BE2C (cell line): ENCODE measurements at regions not wholly inside any gene's neighbourhood (a gene's known extent, or its start where the extent isn't known, plus 50 kb on each side); places are given as distances from the start of the nearest gene placed in this dataset.
"Not testable (repeated sequence)": the region's sequence is repeated elsewhere in the genome, so short reads cannot be mapped to it uniquely, and the experiment has no call there.

Experiments
- DNase-seq: peaks from one replicate; pipeline ENCODE4 v3.0.0-alpha.2; 2020
- H3K27me3 ChIP-seq: fragments of 250-450 bp; sonication (Bioruptor Pico); 2 replicates; pipeline ENCODE4 v1.5.1; 2020; ENCODE audit warnings: mild to moderate bottlenecking
- H3K36me3 ChIP-seq: fragments of 250-450 bp; sonication (Bioruptor Pico); 2 replicates; pipeline ENCODE4 v1.5.1; 2020; ENCODE audit warnings: mild to moderate bottlenecking
- H3K4me1 ChIP-seq: fragments of 250-450 bp; sonication (Bioruptor Pico); 2 replicates; pipeline ENCODE4 v1.5.1; 2020
- H3K4me3 ChIP-seq: 2 replicates; pipeline ENCODE4 v1.5.1; 2011; ENCODE audit warnings: low read depth, low read length
- H3K9me3 ChIP-seq: fragments of 250-450 bp; sonication (Bioruptor Pico); 2 replicates; pipeline ENCODE4 v1.5.1; 2020
- CTCF ChIP-seq: IDR thresholded peaks from 2 replicates; pipeline ENCODE4 v1.5.1; 2012; ENCODE audit warnings: mild to moderate bottlenecking, low read depth, low read length

- Histone ChIP-seq H3K4me1 (0 out of 2 replicates have a peak, but pooled peaks cover 4% of the 10 kb centered on the region), H3K27me3 (no peaks in the 10 kb centered on the region), H3K36me3 (no peaks in the 10 kb centered on the region), H3K4me3 (no peak overlapping the region), H3K9me3 (no peaks in the 10 kb centered on the region; the same call in 1 of the 2 replicates)
- DNase-seq: no peak
- no peak for TF ChIP-seq CTCF
These were observed 573.7 kb downstream of the TBL1XR1 start for GRCh38 chr3:176623468-176624150.

GRCh38 chr3:176619833-176620232, 577.4 kb downstream of the TBL1XR1 start:
- Histone ChIP-seq H3K27me3 (no peaks in the 10 kb centered on the region), H3K4me1 (0 out of 2 replicates have a peak, but pooled peaks cover 4% of the 10 kb centered on the region), H3K4me3 (no peak overlapping the region), H3K9me3 (no peaks in the 10 kb centered on the region), H3K36me3 (no peaks in the 10 kb centered on the region)
- no peak for DNase-seq
- no peak for TF ChIP-seq CTCF

GRCh38 chr3:176615826-176616225, 581.5 kb downstream of the TBL1XR1 start:
- Histone ChIP-seq H3K9me3 (no peaks in the 10 kb centered on the region), H3K36me3 (no peaks in the 10 kb centered on the region), H3K4me1 (no peaks in the 10 kb centered on the region), H3K4me3 (no peak overlapping the region), H3K27me3 (no peaks in the 10 kb centered on the region)
- TF ChIP-seq CTCF: no peak
- no peak for DNase-seq

- no peak for TF ChIP-seq CTCF
- no peaks in the 10 kb centered on the region for H3K9me3 ChIP-seq
- no peak for DNase-seq
These were observed 585.6 kb downstream of the TBL1XR1 start for GRCh38 chr3:176611703-176612102.

GRCh38 chr3:176609361-176609760, 587.9 kb downstream of the TBL1XR1 start:
- H3K36me3 ChIP-seq: no peaks in the 10 kb centered on the region
- no peaks in the 10 kb centered on the region for H3K27me3 ChIP-seq
- no peaks in the 10 kb centered on the region for H3K9me3 ChIP-seq
- TF ChIP-seq CTCF: no peak
- H3K4me1 ChIP-seq: no peaks in the 10 kb centered on the region
- H3K4me3 ChIP-seq: no peak overlapping the region
- DNase-seq: no peak

More at GRCh38 chr3:176611703-176612102, 585.6 kb downstream of the TBL1XR1 start:
- no peaks in the 10 kb centered on the region for H3K36me3 ChIP-seq
- H3K27me3 ChIP-seq: no peaks in the 10 kb centered on the region
- H3K4me3 ChIP-seq: no peak overlapping the region
- H3K4me1 ChIP-seq: no peaks in the 10 kb centered on the region

- not testable (repeated sequence) for H3K36me3 ChIP-seq, H3K4me1 ChIP-seq, H3K27me3 ChIP-seq, H3K9me3 ChIP-seq, DNase-seq, H3K4me3 ChIP-seq
These were observed 591.7 kb downstream of the TBL1XR1 start for GRCh38 chr3:176605553-176605952.
